ENCODE measurements at regions not wholly inside any gene's neighbourhood (a gene's known extent, or its start where the extent isn't known, plus 50 kb on each side); places are given as distances from the start of the nearest gene placed in this dataset.

- TF ChIP-seq EZH2 (IDR thresholded peaks at IDR 0.05) = no peak
- TF ChIP-seq CTCF (IDR thresholded peaks at IDR 0.05) = no peak
- TF ChIP-seq EZH2phosphoT487 (IDR thresholded peaks at IDR 0.05) = no peak
Observed at GRCh38 chr16:26697807-26698206, 368.9 kb upstream of the C16orf82 start.
